H1 (cell line): ENCODE measurements at regions not wholly inside any gene's neighbourhood (a gene's known extent, or its start where the extent isn't known, plus 50 kb on each side); places are given as distances from the start of the nearest gene placed in this dataset.

ENCODE experiments used
- CTCF ChIA-PET: fragments of 300-600 bp; sonication (Branson Sonifier 250); formaldehyde crosslinking; loops from one replicate; lab custom pipeline; 2021; ENCODE audit not compliant: partially characterized antibody; lab: Charles Lee
- POLR2A ChIA-PET: fragments of 300-600 bp; sonication (Branson Sonifier 250); formaldehyde crosslinking; loops from one replicate; lab custom pipeline; 2021; ENCODE audit warnings: inconsistent platforms; ENCODE audit not compliant: partially characterized antibody; lab: Charles Lee
- DNase-seq, 2 experiments: peaks; one replicate each; pipeline versions ENCODE4 v3.0.0 to v3.0.0-alpha.2; 2010 to 2022; ENCODE audit warnings: low spot score in 2 of 2, low read depth in 1 of 2, mixed read lengths in 1 of 2
- FAIRE-seq: peaks from 2 replicates; lab custom pipeline; 2011; peaks lifted over from hg19 to GRCh38; lab: Jason Lieb, UNC
- H2AFZ ChIP-seq: 2 replicates; pipeline ENCODE4 v1.8.1; 2012; ENCODE audit warnings: low read length, inconsistent platforms
- H2AK5ac ChIP-seq: 2 replicates; pipeline ENCODE4 v1.6.1; 2013; ENCODE audit warnings: low read depth, low read length
- H2BK120ac ChIP-seq: replicated peaks from 2 replicates; pipeline ENCODE3; 2013; ENCODE audit warnings: low read depth, low read length, inconsistent platforms
- H2BK12ac ChIP-seq: 2 replicates; pipeline ENCODE4 v1.6.1; 2013; ENCODE audit warnings: low read depth, low read length
- H2BK15ac ChIP-seq: 2 replicates; pipeline ENCODE4 v1.6.1; 2013; ENCODE audit warnings: low read length
- H2BK20ac ChIP-seq: 2 replicates; pipeline ENCODE4 v1.6.1; 2013; ENCODE audit warnings: low read length
- H2BK5ac ChIP-seq: 2 replicates; pipeline ENCODE4 v1.6.1; 2013; ENCODE audit warnings: low read depth, low read length
- H3K14ac ChIP-seq: 2 replicates; pipeline ENCODE4 v1.6.1; 2013; ENCODE audit warnings: inconsistent platforms; ENCODE audit not compliant: insufficient read length
- H3K18ac ChIP-seq: 2 replicates; pipeline ENCODE4 v1.6.1; 2013; ENCODE audit warnings: low read length; ENCODE audit errors: extremely low read depth
- H3K23ac ChIP-seq: 2 replicates; pipeline ENCODE4 v1.6.1; 2013; ENCODE audit warnings: inconsistent platforms; ENCODE audit not compliant: insufficient read length
- H3K23me2 ChIP-seq: 2 replicates; pipeline ENCODE4 v1.6.1; 2013; ENCODE audit warnings: low read depth, low read length
- H3K27ac ChIP-seq: 2 replicates; pipeline ENCODE4 v1.6.1; 2011; ENCODE audit warnings: low read depth, low read length, inconsistent platforms
- H3K27me3 ChIP-seq, 4 experiments: replicated peaks in 1 of 4; 1 replicate in 1 of 4; 2 replicates in 3 of 4; pipeline versions ENCODE4 v1.6.1 to v1.8.1; 2011 to 2013; ENCODE audit warnings: low read length in 3 of 4, mild to moderate bottlenecking in 3 of 4, inconsistent platforms in 2 of 4, mixed read lengths in 2 of 4, moderate library complexity in 1 of 4; ENCODE audit not compliant: control insufficient read depth in 3 of 4, insufficient read depth in 3 of 4; ENCODE audit errors: extremely low read depth in 1 of 4
- H3K36me3 ChIP-seq, 4 experiments: 2 replicates each; pipeline versions ENCODE4 v1.6.1 to v1.8.1; 2011 to 2013; ENCODE audit warnings: mild to moderate bottlenecking in 4 of 4, low read length in 3 of 4, moderate library complexity in 2 of 4, control low read depth in 1 of 4, inconsistent platforms in 1 of 4; ENCODE audit not compliant: insufficient read depth in 4 of 4, control insufficient read depth in 2 of 4
- H3K4ac ChIP-seq: replicated peaks from 2 replicates; pipeline ENCODE3; 2013; ENCODE audit warnings: low read length, low read depth, mixed read lengths, inconsistent platforms; ENCODE audit not compliant: insufficient read length
- H3K4me1 ChIP-seq, 4 experiments: replicated peaks in 1 of 4; 1 replicate in 1 of 4; 2 replicates in 3 of 4; pipeline versions ENCODE4 v1.6.1 to v1.8.1; 2011 to 2013; ENCODE audit warnings: low read length in 3 of 4, inconsistent platforms in 2 of 4, mixed read lengths in 1 of 4; ENCODE audit not compliant: insufficient read depth in 4 of 4, control insufficient read depth in 3 of 4
- H3K4me2 ChIP-seq, 2 experiments: 2 replicates each; pipeline versions ENCODE4 v1.6.1 to v1.8.1; 2011 to 2013; ENCODE audit warnings: low read depth in 2 of 2, low read length in 2 of 2, control low read depth in 1 of 2, inconsistent platforms in 1 of 2, mild to moderate bottlenecking in 1 of 2; ENCODE audit not compliant: insufficient read depth in 1 of 2
- H3K4me3 ChIP-seq, 4 experiments: fragments of 200-600, 300-600 bp in 1 of 4; sonication (generic), shearing (Covaris generic), sonication (Bioruptor Twin) in 1 of 4; 2 replicates each; pipeline versions ENCODE4 v1.5.1 to v1.8.1; 2011 to 2016; ENCODE audit warnings: low read length in 4 of 4, low read depth in 3 of 4, control low read depth in 2 of 4, inconsistent platforms in 2 of 4, mild to moderate bottlenecking in 2 of 4, mixed read lengths in 1 of 4, moderate library complexity in 1 of 4; ENCODE audit not compliant: insufficient read depth in 2 of 4; ENCODE audit errors: extremely low read depth in 1 of 4
- H3K56ac ChIP-seq: replicated peaks from 2 replicates; pipeline ENCODE3; 2013; ENCODE audit warnings: low read depth, mild to moderate bottlenecking, mixed read lengths, low read length, inconsistent platforms; ENCODE audit not compliant: insufficient read length
- H3K79me1 ChIP-seq: 2 replicates; pipeline ENCODE4 v1.6.1; 2013; ENCODE audit warnings: low read depth, low read length, control low read depth
- H3K79me2 ChIP-seq, 2 experiments: 2 replicates each; pipeline versions ENCODE4 v1.6.1 to v1.8.1; 2012 to 2013; ENCODE audit warnings: low read length in 2 of 2, mild to moderate bottlenecking in 2 of 2, inconsistent platforms in 1 of 2; ENCODE audit not compliant: insufficient read depth in 2 of 2, control insufficient read depth in 1 of 2
- H3K9ac ChIP-seq, 4 experiments: replicated peaks in 1 of 4; 1 replicate in 1 of 4; 2 replicates in 3 of 4; pipeline versions ENCODE4 v1.6.1 to v1.8.1; 2011 to 2013; ENCODE audit warnings: low read depth in 3 of 4, low read length in 3 of 4, control low read depth in 2 of 4, mild to moderate bottlenecking in 2 of 4, moderate library complexity in 2 of 4, inconsistent platforms in 1 of 4; ENCODE audit errors: extremely low read depth in 1 of 4
- H3K9me3 ChIP-seq, 2 experiments: 2 replicates each; pipeline versions ENCODE4 v1.6.1 to v1.8.1; 2012 to 2013; ENCODE audit warnings: mild to moderate bottlenecking in 2 of 2, moderate library complexity in 2 of 2, control low read depth in 1 of 2, inconsistent platforms in 1 of 2, low read depth in 1 of 2, low read length in 1 of 2, mixed read lengths in 1 of 2; ENCODE audit not compliant: insufficient read depth in 2 of 2
- H4K20me1 ChIP-seq, 2 experiments: replicated peaks in 1 of 2; 2 replicates each; pipeline versions ENCODE3 to v1.8.1; 2011 to 2013; ENCODE audit warnings: inconsistent platforms in 2 of 2, low read length in 2 of 2, mild to moderate bottlenecking in 1 of 2; ENCODE audit not compliant: insufficient read depth in 2 of 2, control insufficient read depth in 1 of 2
- H4K5ac ChIP-seq: 2 replicates; pipeline ENCODE4 v1.6.1; 2013; ENCODE audit warnings: low read length, low read depth, mixed read lengths, inconsistent platforms; ENCODE audit not compliant: insufficient read length
- H4K8ac ChIP-seq: 2 replicates; pipeline ENCODE4 v1.8.0; 2013; ENCODE audit warnings: mild to moderate bottlenecking, moderate library complexity, low read length, inconsistent platforms; ENCODE audit not compliant: insufficient read depth; ENCODE audit errors: extremely low read depth
- H4K91ac ChIP-seq: replicated peaks from 2 replicates; pipeline ENCODE3; 2013; ENCODE audit warnings: low read length, mixed read lengths, inconsistent platforms; ENCODE audit not compliant: insufficient read length
- NRF1 ChIP-seq: IDR thresholded peaks from 2 replicates; pipeline ENCODE4 v1.6.1; 2011; ENCODE audit warnings: mild to moderate bottlenecking, low read depth, low read length, improper control_type of control experiment
- SRF ChIP-seq: IDR thresholded peaks from 2 replicates; pipeline ENCODE4 v1.6.1; 2011; ENCODE audit warnings: mild to moderate bottlenecking, low read depth, low read length, moderate library complexity
- WGBS, 2 experiments: shearing (Covaris generic) in 1 of 2; methylation state at CpG; one replicate each; pipeline versions ENCODE4 v1.1.6 to v1.1.7; 2013 to 2015; ENCODE audit warnings: low lambda C conversion rate in 2 of 2, mixed read lengths in 2 of 2, inconsistent platforms in 1 of 2, low coverage in 1 of 2, missing lambda C conversion rate in 1 of 2; ENCODE audit not compliant: insufficient replicate concordance in 2 of 2, insufficient coverage in 1 of 2, insufficient read length in 1 of 2; ENCODE audit errors: extremely low coverage in 1 of 2, missing lambda C conversion rate in 1 of 2; 5-methylcytosine and 5-hydroxymethylcytosine counted together

DNA sequence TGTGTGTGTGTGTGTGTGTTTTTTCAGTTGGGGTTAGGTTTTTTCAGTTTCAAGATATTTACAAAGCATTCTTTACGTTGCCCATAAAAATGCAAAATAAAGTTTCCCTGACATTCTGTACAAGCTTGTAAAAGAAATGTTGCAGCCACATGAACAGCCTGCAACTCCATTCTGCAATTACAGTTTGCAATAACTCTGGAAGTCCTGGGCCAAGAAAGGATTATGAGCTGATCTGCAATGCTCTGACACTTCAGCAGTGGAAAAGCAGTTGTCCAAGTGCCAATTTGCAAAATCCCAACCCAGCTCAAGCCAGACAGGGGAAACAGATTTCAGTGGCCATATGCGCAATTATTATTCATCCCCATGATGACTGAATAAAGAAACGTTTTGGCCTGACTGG lies 322.1 kb downstream of the MEX3B start:
- no peak overlapping the region for H2AK5ac ChIP-seq
- WGBS, 2 experiments = 85% methylated on average over 3 of the region's 3 CpGs; no CpG with 5 or more reads in 1 of the 2 experiments
- H3K79me1 ChIP-seq = no peaks in the 10 kb centered on the region
- POLR2A ChIA-PET = no interaction called here
- no peaks in the 10 kb centered on the region for H4K20me1 ChIP-seq
- H3K36me3 ChIP-seq = peaks cover 0 to 7% (median 2%) of the 10 kb centered on the region in 4 experiments; a peak in 2 of 8 replicates
- H3K9ac ChIP-seq = no peak overlapping the region
- no peak overlapping the region for H3K27ac ChIP-seq
- H3K4me3 ChIP-seq = no peak overlapping the region
- FAIRE-seq (no peak), DNase-seq (no peak)
- no peak overlapping the region for H2BK20ac ChIP-seq
- no peak overlapping the region for H4K91ac ChIP-seq
- H3K4ac ChIP-seq = no peak overlapping the region
- no peaks in the 10 kb centered on the region; a peak in 1 of 4 replicates for H3K79me2 ChIP-seq
- no peak overlapping the region for H4K8ac ChIP-seq
- CTCF ChIA-PET = no interaction called here
- no peaks in the 10 kb centered on the region for H3K4me1 ChIP-seq
- no peak overlapping the region for H3K23ac ChIP-seq
- no peak overlapping the region for H2BK12ac ChIP-seq
- H3K27me3 ChIP-seq = no peaks in the 10 kb centered on the region
- no peak for TF ChIP-seq NRF1
- no peak for TF ChIP-seq SRF
- H3K9me3 ChIP-seq = peaks cover 28 to 31% of the 10 kb centered on the region in 2 experiments
- H3K4me2 ChIP-seq = no peak overlapping the region
- no peak overlapping the region for H2AFZ ChIP-seq
- H3K18ac ChIP-seq = no peak overlapping the region
- no peak overlapping the region for H2BK15ac ChIP-seq
- H4K5ac ChIP-seq = no peak overlapping the region
- no peaks in the 10 kb centered on the region for H3K23me2 ChIP-seq
- no peak overlapping the region for H3K14ac ChIP-seq
- no peak overlapping the region for H2BK120ac ChIP-seq
- no peak overlapping the region for H2BK5ac ChIP-seq
- no peak overlapping the region for H3K56ac ChIP-seq
